Loucy (cell line): ENCODE measurements at regions not wholly inside any gene's neighbourhood (a gene's known extent, or its start where the extent isn't known, plus 50 kb on each side); places are given as distances from the start of the nearest gene placed in this dataset.

Source experiments
- CTCF ChIP-seq: fragments of 200-600 bp; sonication (generic); conservative IDR thresholded peaks from 2 replicates; pipeline ENCODE4 v1.5.1; 2014; ENCODE audit warnings: mild to moderate bottlenecking, antibody characterized with exemption, low read length
- EZH2phosphoT487 ChIP-seq: fragments of 200-600 bp; IDR thresholded peaks from 2 replicates; pipeline ENCODE4 v1.6.1; 2018; ENCODE audit warnings: antibody characterized with exemption, mild to moderate bottlenecking, moderate library complexity, borderline replicate concordance

DNA sequence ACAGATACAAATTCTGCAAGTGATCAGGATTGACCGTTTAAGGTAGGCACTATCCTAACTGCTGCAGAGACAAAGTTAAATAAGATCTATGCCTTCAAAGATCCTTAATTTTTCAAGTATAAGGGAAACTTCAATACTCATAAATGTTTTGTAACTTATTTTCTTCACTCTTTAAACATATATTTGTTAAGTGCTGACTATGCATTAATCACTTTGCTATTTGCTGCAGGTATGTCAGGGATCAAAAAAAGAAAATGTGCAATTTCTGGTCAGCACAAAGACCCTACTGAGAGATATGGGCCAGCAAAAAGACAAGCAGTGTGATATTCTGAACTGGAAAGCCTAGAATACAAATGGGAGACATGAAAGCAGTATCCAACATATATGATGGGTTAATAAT is 756.1 kb upstream of the PCDH9 start:
- TF ChIP-seq CTCF (no peak), EZH2phosphoT487 (no peak)
